K562 (cell line): ENCODE measurements at regions not wholly inside any gene's neighbourhood (a gene's known extent, or its start where the extent isn't known, plus 50 kb on each side); places are given as distances from the start of the nearest gene placed in this dataset.

Experiments
- ATAC-seq: fragments of 200-7000 bp; cut with Tn5 transposase; 3 replicates; pipeline ENCODE4 v1.9.1; 2020; ENCODE audit warnings: moderate library complexity
- BruUV-seq: library from RNA; stranded (reverse); fragments of 400-500 nt; replicated peaks from 2 replicates; lab custom pipeline; 2021; lab: Mats Ljungman, UMichigan
- CTCF ChIA-PET: fragments of 300-600 bp; formaldehyde crosslinking; extraction: SDS; loops from one replicate; lab custom pipeline; 2021; ENCODE audit warnings: low intra/inter-chr PET ratio; lab: Yijun Ruan, JAX
- POLR2A ChIA-PET: fragments of 300-600, 350-650 bp; sonication (Branson Sonifier 250); formaldehyde crosslinking; extraction: SDS; loops from one replicate; lab custom pipeline; 2021; ENCODE audit warnings: antibody characterized with exemption, inconsistent platforms; lab: Yijun Ruan, JAX
- DNase-seq, 4 experiments: peaks; one replicate each; pipeline versions ENCODE4 v3.0.0 to v3.0.0-alpha.2; 2011 to 2018; ENCODE audit warnings: low spot score in 3 of 4, mixed read lengths in 3 of 4; ENCODE audit errors: extremely low read depth in 1 of 4
- FAIRE-seq: peaks from 2 replicates; lab custom pipeline; 2011; peaks lifted over from hg19 to GRCh38; lab: Jason Lieb, UNC
- H2AFZ ChIP-seq: 2 replicates; pipeline ENCODE4 v1.6.0; 2011; ENCODE audit warnings: low read depth, low read length, control low read depth, inconsistent platforms
- H3K27ac ChIP-seq: fragments of 200-600 bp; 3 replicates; pipeline ENCODE4 v1.8.0; 2011; ENCODE audit warnings: low read depth, mild to moderate bottlenecking, control low read depth, inconsistent platforms, low read length, moderate library complexity, mixed read lengths; ENCODE audit errors: extremely low read depth
- H3K27me3 ChIP-seq, 2 experiments: fragments of 300-600 bp in 1 of 2; 2 replicates in 1 of 2; 3 replicates in 1 of 2; pipeline versions ENCODE4 v1.6.0 to v1.8.0; 2011; ENCODE audit warnings: inconsistent platforms in 2 of 2, low read length in 2 of 2, mild to moderate bottlenecking in 1 of 2, mixed read lengths in 1 of 2, moderate library complexity in 1 of 2; ENCODE audit not compliant: control insufficient read depth in 2 of 2, insufficient read depth in 2 of 2
- H3K36me3 ChIP-seq: fragments of 300-600 bp; 3 replicates; pipeline ENCODE4 v1.8.0; 2011; ENCODE audit warnings: mild to moderate bottlenecking, low read length, inconsistent platforms; ENCODE audit not compliant: control insufficient read depth, insufficient read depth
- H3K4me1 ChIP-seq, 2 experiments: fragments of 200-600 bp in 1 of 2; replicated peaks in 1 of 2; 2 replicates in 1 of 2; 3 replicates in 1 of 2; pipeline versions ENCODE4 v1.5.1 to v1.8.0; 2011; ENCODE audit warnings: inconsistent platforms in 2 of 2, low read length in 2 of 2, mild to moderate bottlenecking in 1 of 2, mixed read lengths in 1 of 2, moderate library complexity in 1 of 2; ENCODE audit not compliant: control insufficient read depth in 2 of 2, insufficient read depth in 2 of 2
- H3K4me2 ChIP-seq: 2 replicates; pipeline ENCODE4 v1.6.1; 2011; ENCODE audit warnings: low read length, control low read depth, inconsistent platforms, mixed read lengths; ENCODE audit not compliant: insufficient read depth
- H3K4me3 ChIP-seq: fragments of 200-600 bp; sonication (generic), shearing (Covaris generic); 2 replicates; pipeline ENCODE4 v1.5.1; 2016; ENCODE audit warnings: control low read depth, inconsistent platforms
- H3K79me2 ChIP-seq: fragments of 200-600 bp; 3 replicates; pipeline ENCODE4 v1.8.0; 2011; ENCODE audit warnings: low read length, inconsistent platforms; ENCODE audit not compliant: control insufficient read depth, insufficient read depth
- H3K9ac ChIP-seq, 2 experiments: 2 replicates each; pipeline versions ENCODE4 v1.6.0 to v1.6.1; 2011; ENCODE audit warnings: low read depth in 2 of 2, low read length in 2 of 2, control low read depth in 1 of 2, inconsistent platforms in 1 of 2, mild to moderate bottlenecking in 1 of 2, mixed read lengths in 1 of 2; ENCODE audit not compliant: insufficient read depth in 1 of 2
- H3K9me1 ChIP-seq: one replicate; pipeline ENCODE4 v1.6.0; 2011; ENCODE audit warnings: inconsistent platforms, mild to moderate bottlenecking, low read length, moderate library complexity; ENCODE audit not compliant: control insufficient read depth, insufficient read depth
- H3K9me3 ChIP-seq: replicated peaks from 2 replicates; pipeline ENCODE4 v1.5.1; 2011; ENCODE audit warnings: low read depth, low read length, inconsistent platforms; ENCODE audit not compliant: control insufficient read depth, insufficient read depth
- H4K20me1 ChIP-seq: replicated peaks from 2 replicates; pipeline ENCODE4 v1.6.1; 2011; ENCODE audit warnings: low read length, inconsistent platforms, mixed read lengths; ENCODE audit not compliant: control insufficient read depth, insufficient read depth
- HOMEZ ChIP-seq: fragments of 250-450 bp; sonication (Bioruptor Pico); IDR thresholded peaks from 2 replicates; pipeline ENCODE4 v1.4.0; 2020; ENCODE audit warnings: mild to moderate bottlenecking, moderate library complexity
- MBD2 ChIP-seq: sonication (generic); IDR thresholded peaks from 2 replicates; pipeline ENCODE4 v1.6.1; 2016; ENCODE audit warnings: low read depth, borderline replicate concordance
- TCFL5 ChIP-seq: fragments of 250-450 bp; sonication (Bioruptor Pico); conservative IDR thresholded peaks from 2 replicates; pipeline ENCODE4 v1.6.1; 2021; ENCODE audit warnings: mild to moderate bottlenecking, moderate library complexity, matching md5 sums
- XRCC5 ChIP-seq: fragments of 200-400 bp; formaldehyde crosslinking; IDR thresholded peaks from 2 replicates; pipeline ENCODE4 v1.6.1; 2017; ENCODE audit warnings: low read depth, mild to moderate bottlenecking, low read length
- YBX1 ChIP-seq: fragments of 450-650 bp; IDR thresholded peaks from 2 replicates; pipeline ENCODE4 v1.7.1; 2016; ENCODE audit warnings: mild to moderate bottlenecking
- ZBTB33 ChIP-seq: sonication (generic); formaldehyde crosslinking; IDR thresholded peaks from 2 replicates; pipeline ENCODE4 v1.8.1; 2023; ENCODE audit warnings: mild to moderate bottlenecking, missing genetic modification reagents
- ZNF24 ChIP-seq: fragments of 450-650 bp; IDR thresholded peaks from 2 replicates; pipeline ENCODE4 v1.6.1; 2016
- WGBS: fragments of 100-300 bp; shearing (Covaris generic); methylation state at CpG from one replicate; pipeline ENCODE4 v1.1.6; 2016; ENCODE audit warnings: low coverage, mixed read lengths; ENCODE audit not compliant: insufficient coverage; ENCODE audit errors: missing lambda C conversion rate; 5-methylcytosine and 5-hydroxymethylcytosine counted together
- in situ Hi-C: fragments of 300-500 bp; cut with MboI; formaldehyde crosslinking; loops from 4 replicates; pipeline ENCODE4 v1.15.0; 2018; ENCODE audit warnings: inconsistent platforms, mixed read lengths
- intact Hi-C: fragments of 100-400 bp; cut with micrococcal nuclease; formaldehyde crosslinking; loops from 2 replicates; pipeline ENCODE4 v1.14.2; 2022

- H3K9me1 ChIP-seq: no peaks in the 10 kb centered on the region
- H3K4me3 ChIP-seq: no peak overlapping the region
- CTCF ChIA-PET: no interaction called here
- TF ChIP-seq XRCC5 (no peak), MBD2 (no peak), HOMEZ (no peak), ZNF24 (no peak), YBX1 (no peak), TCFL5 (CRISPR knock-in tag) (no peak), ZBTB33 (CRISPR knock-in tag) (no peak)
- TF ChIP-seq, all 486 proteins: peak for 0
- intact Hi-C loops: no loop called here
- H3K9ac ChIP-seq: no peak overlapping the region
- no peak for FAIRE-seq
- H3K4me2 ChIP-seq: no peak overlapping the region
- no peak overlapping the region for H2AFZ ChIP-seq
- DNase-seq: no peak
- no peaks in the 10 kb centered on the region for H3K4me1 ChIP-seq
- BruUV-seq: no TSS peak
- in situ Hi-C loops: no loop called here
- WGBS: 2% methylated on average over 6 of the region's 10 CpGs
- ATAC-seq: no peak
- no peak overlapping the region for H3K27ac ChIP-seq
- no peaks in the 10 kb centered on the region for H3K9me3 ChIP-seq
- no peaks in the 10 kb centered on the region for H3K36me3 ChIP-seq
- POLR2A ChIA-PET: no interaction called here
- no peaks in the 10 kb centered on the region for H4K20me1 ChIP-seq
- peaks cover 2 to 30% of the 10 kb centered on the region in 2 experiments; a peak in 3 of 5 replicates for H3K27me3 ChIP-seq
- H3K79me2 ChIP-seq: no peaks in the 10 kb centered on the region
Observed at GRCh38 chr18:78396756-78397155, 582.9 kb upstream of the SALL3 start.
